Hematopoietic multipotent progenitor cell treated with erythropoietin and hydrocortisone succinate and interleukin-3 and kit ligand, for 17 days (in vitro differentiated cells): ENCODE measurements at regions not wholly inside any gene's neighbourhood (a gene's known extent, or its start where the extent isn't known, plus 50 kb on each side); places are given as distances from the start of the nearest gene placed in this dataset.
"Not testable (repeated sequence)": the region's sequence is repeated elsewhere in the genome, so short reads cannot be mapped to it uniquely, and the experiment has no call there.

ENCODE experiments used
- DNase-seq: peaks from one replicate; pipeline ENCODE4 v3.0.0-alpha.2; 2015; ENCODE audit warnings: low spot score

GRCh38 chr18:43341014-43341413, 63.7 kb upstream of the SYT4 start:
- no peak for DNase-seq

- no peak for DNase-seq
Observed at GRCh38 chr18:43350176-43350575, 72.9 kb upstream of the SYT4 start.

GRCh38 chr18:43364535-43364934, 87.2 kb upstream of the SYT4 start:
- DNase-seq = no peak

GRCh38 chr18:43367895-43368294, 90.6 kb upstream of the SYT4 start:
- no peak for DNase-seq

- not testable (repeated sequence) for DNase-seq
Observed at GRCh38 chr18:43369311-43369710, 92.0 kb upstream of the SYT4 start.

GRCh38 chr18:43372773-43373172, 95.5 kb upstream of the SYT4 start:
- no peak for DNase-seq

- no peak for DNase-seq
Observed at GRCh38 chr18:43380104-43380672, 102.9 kb upstream of the SYT4 start.

GRCh38 chr18:43382641-43383403, 105.5 kb upstream of the SYT4 start:
- DNase-seq = no peak

- no peak for DNase-seq
Observed at GRCh38 chr18:43389163-43389562, 111.9 kb upstream of the SYT4 start.

- DNase-seq = no peak
Observed at GRCh38 chr18:43392168-43392567, 114.9 kb upstream of the SYT4 start.

GRCh38 chr18:43393174-43393573, 115.9 kb upstream of the SYT4 start:
- no peak for DNase-seq

GRCh38 chr18:43396266-43396665, 119.0 kb upstream of the SYT4 start:
- no peak for DNase-seq

- DNase-seq = no peak
Observed at GRCh38 chr18:43398601-43399000, 121.3 kb upstream of the SYT4 start.

- no peak for DNase-seq
Observed at GRCh38 chr18:43405097-43405496, 127.8 kb upstream of the SYT4 start.

- DNase-seq = no peak
Observed at GRCh38 chr18:43414006-43414405, 136.7 kb upstream of the SYT4 start.

GRCh38 chr18:43420091-43420490, 142.8 kb upstream of the SYT4 start:
- no peak for DNase-seq

GRCh38 chr18:43420950-43421349, 143.7 kb upstream of the SYT4 start:
- no peak for DNase-seq

GRCh38 chr18:43422518-43422917, 145.2 kb upstream of the SYT4 start:
- DNase-seq = no peak

GRCh38 chr18:43435851-43436250, 158.6 kb upstream of the SYT4 start:
- no peak for DNase-seq

- DNase-seq = no peak
Observed at GRCh38 chr18:43442131-43442530, 164.8 kb upstream of the SYT4 start.

- no peak for DNase-seq
Observed at GRCh38 chr18:43442571-43442970, 165.3 kb upstream of the SYT4 start.

GRCh38 chr18:43465483-43465882, 188.2 kb upstream of the SYT4 start:
- no peak for DNase-seq

- no peak for DNase-seq
Observed at GRCh38 chr18:43471873-43472272, 194.6 kb upstream of the SYT4 start.

- no peak for DNase-seq
Observed at GRCh38 chr18:43481069-43481468, 203.8 kb upstream of the SYT4 start.
